ENCODE measurements at regions not wholly inside any gene's neighbourhood (a gene's known extent, or its start where the extent isn't known, plus 50 kb on each side); places are given as distances from the start of the nearest gene placed in this dataset.

- no peaks in the 10 kb centered on the region for H3K4me1 ChIP-seq (ENCODE audit: control insufficient read depth in 5 of 5, insufficient read depth in 5 of 5, low read length in 5 of 5)
- H3K27me3 ChIP-seq (ENCODE audit: control insufficient read depth in 5 of 5, insufficient read depth in 4 of 5, low read length in 5 of 5) = no peaks in the 10 kb centered on the region
- H3K36me3 ChIP-seq (ENCODE audit: control insufficient read depth in 5 of 5, insufficient read depth in 5 of 5, low read length in 5 of 5) = no peaks in the 10 kb centered on the region
- no peak overlapping the region for H3K4me3 ChIP-seq (ENCODE audit: low read depth in 1 of 5, low read length in 5 of 5)
- no peaks in the 10 kb centered on the region for H3K9me3 ChIP-seq (ENCODE audit: control insufficient read depth in 5 of 5, low read length in 5 of 5)
- H3K9ac ChIP-seq (ENCODE audit: low read length in 5 of 5) = no peak overlapping the region
- H3K27ac ChIP-seq (ENCODE audit: low read depth, low read length) = no peak overlapping the region
Observed at GRCh38 chr7:85573844-85574243, 387.0 kb upstream of the SEMA3D start.

GRCh38 chr7:85573346-85573745 lies 386.5 kb upstream of the SEMA3D start:
- Histone ChIP-seq H3K9ac (ENCODE audit: low read length in 5 of 5) (no peak overlapping the region), H3K27ac (ENCODE audit: low read depth, low read length) (no peak overlapping the region), H3K27me3 (ENCODE audit: control insufficient read depth in 5 of 5, insufficient read depth in 4 of 5, low read length in 5 of 5) (no peaks in the 10 kb centered on the region), H3K4me1 (ENCODE audit: control insufficient read depth in 5 of 5, insufficient read depth in 5 of 5, low read length in 5 of 5) (no peaks in the 10 kb centered on the region), H3K4me3 (ENCODE audit: low read depth in 1 of 5, low read length in 5 of 5) (no peak overlapping the region), H3K9me3 (ENCODE audit: control insufficient read depth in 5 of 5, low read length in 5 of 5) (no peaks in the 10 kb centered on the region), H3K36me3 (ENCODE audit: control insufficient read depth in 5 of 5, insufficient read depth in 5 of 5, low read length in 5 of 5) (no peaks in the 10 kb centered on the region)

GRCh38 chr7:85570898-85571297 lies 384.0 kb upstream of the SEMA3D start:
- no peaks in the 10 kb centered on the region for H3K4me1 ChIP-seq (ENCODE audit: control insufficient read depth in 5 of 5, insufficient read depth in 5 of 5, low read length in 5 of 5)
- no peak overlapping the region for H3K27ac ChIP-seq (ENCODE audit: low read depth, low read length)
- H3K27me3 ChIP-seq (ENCODE audit: control insufficient read depth in 5 of 5, insufficient read depth in 4 of 5, low read length in 5 of 5) = no peaks in the 10 kb centered on the region
- no peak overlapping the region for H3K4me3 ChIP-seq (ENCODE audit: low read depth in 1 of 5, low read length in 5 of 5)
- no peaks in the 10 kb centered on the region for H3K9me3 ChIP-seq (ENCODE audit: control insufficient read depth in 5 of 5, low read length in 5 of 5)
- H3K36me3 ChIP-seq (ENCODE audit: control insufficient read depth in 5 of 5, insufficient read depth in 5 of 5, low read length in 5 of 5) = no peaks in the 10 kb centered on the region
- H3K9ac ChIP-seq (ENCODE audit: low read length in 5 of 5) = no peak overlapping the region

- H3K36me3 ChIP-seq (ENCODE audit: control insufficient read depth in 5 of 5, insufficient read depth in 5 of 5, low read length in 5 of 5) = no peaks in the 10 kb centered on the region
- H3K9ac ChIP-seq (ENCODE audit: low read length in 5 of 5) = no peak overlapping the region
- no peaks in the 10 kb centered on the region for H3K4me1 ChIP-seq (ENCODE audit: control insufficient read depth in 5 of 5, insufficient read depth in 5 of 5, low read length in 5 of 5)
- no peaks in the 10 kb centered on the region for H3K27me3 ChIP-seq (ENCODE audit: control insufficient read depth in 5 of 5, insufficient read depth in 4 of 5, low read length in 5 of 5)
- no peak overlapping the region for H3K27ac ChIP-seq (ENCODE audit: low read depth, low read length)
- H3K4me3 ChIP-seq (ENCODE audit: low read depth in 1 of 5, low read length in 5 of 5) = no peak overlapping the region
- H3K9me3 ChIP-seq (ENCODE audit: control insufficient read depth in 5 of 5, low read length in 5 of 5) = no peaks in the 10 kb centered on the region
Observed at GRCh38 chr7:85567983-85568382, 381.1 kb upstream of the SEMA3D start.

- Histone ChIP-seq H3K9me3 (ENCODE audit: control insufficient read depth in 5 of 5, low read length in 5 of 5) (no peaks in the 10 kb centered on the region), H3K4me3 (ENCODE audit: low read depth in 1 of 5, low read length in 5 of 5) (no peak overlapping the region), H3K27ac (ENCODE audit: low read depth, low read length) (no peak overlapping the region), H3K4me1 (ENCODE audit: control insufficient read depth in 5 of 5, insufficient read depth in 5 of 5, low read length in 5 of 5) (no peaks in the 10 kb centered on the region), H3K27me3 (ENCODE audit: control insufficient read depth in 5 of 5, insufficient read depth in 4 of 5, low read length in 5 of 5) (no peaks in the 10 kb centered on the region), H3K36me3 (ENCODE audit: control insufficient read depth in 5 of 5, insufficient read depth in 5 of 5, low read length in 5 of 5) (no peaks in the 10 kb centered on the region), H3K9ac (ENCODE audit: low read length in 5 of 5) (no peak overlapping the region)
Observed at GRCh38 chr7:85566095-85566794, 379.4 kb upstream of the SEMA3D start.

GRCh38 chr7:85565276-85565675 lies 378.4 kb upstream of the SEMA3D start:
- Histone ChIP-seq H3K27ac (ENCODE audit: low read depth, low read length) (no peak overlapping the region), H3K36me3 (ENCODE audit: control insufficient read depth in 5 of 5, insufficient read depth in 5 of 5, low read length in 5 of 5) (no peaks in the 10 kb centered on the region), H3K27me3 (ENCODE audit: control insufficient read depth in 5 of 5, insufficient read depth in 4 of 5, low read length in 5 of 5) (no peaks in the 10 kb centered on the region), H3K4me1 (ENCODE audit: control insufficient read depth in 5 of 5, insufficient read depth in 5 of 5, low read length in 5 of 5) (no peaks in the 10 kb centered on the region), H3K4me3 (ENCODE audit: low read depth in 1 of 5, low read length in 5 of 5) (no peak overlapping the region), H3K9ac (ENCODE audit: low read length in 5 of 5) (no peak overlapping the region), H3K9me3 (ENCODE audit: control insufficient read depth in 5 of 5, low read length in 5 of 5) (no peaks in the 10 kb centered on the region)

GRCh38 chr7:85564861-85565260 lies 378.0 kb upstream of the SEMA3D start:
- H3K4me3 ChIP-seq (ENCODE audit: low read depth in 1 of 5, low read length in 5 of 5) = no peak overlapping the region
- H3K36me3 ChIP-seq (ENCODE audit: control insufficient read depth in 5 of 5, insufficient read depth in 5 of 5, low read length in 5 of 5) = no peaks in the 10 kb centered on the region
- H3K4me1 ChIP-seq (ENCODE audit: control insufficient read depth in 5 of 5, insufficient read depth in 5 of 5, low read length in 5 of 5) = no peaks in the 10 kb centered on the region
- no peaks in the 10 kb centered on the region for H3K9me3 ChIP-seq (ENCODE audit: control insufficient read depth in 5 of 5, low read length in 5 of 5)
- no peak overlapping the region for H3K27ac ChIP-seq (ENCODE audit: low read depth, low read length)
- H3K9ac ChIP-seq (ENCODE audit: low read length in 5 of 5) = no peak overlapping the region
- no peaks in the 10 kb centered on the region for H3K27me3 ChIP-seq (ENCODE audit: control insufficient read depth in 5 of 5, insufficient read depth in 4 of 5, low read length in 5 of 5)

GRCh38 chr7:85561706-85562105 lies 374.9 kb upstream of the SEMA3D start:
- Histone ChIP-seq H3K4me1 (ENCODE audit: control insufficient read depth in 5 of 5, insufficient read depth in 5 of 5, low read length in 5 of 5) (no peaks in the 10 kb centered on the region), H3K9me3 (ENCODE audit: control insufficient read depth in 5 of 5, low read length in 5 of 5) (no peaks in the 10 kb centered on the region), H3K27ac (ENCODE audit: low read depth, low read length) (no peak overlapping the region), H3K9ac (ENCODE audit: low read length in 5 of 5) (no peak overlapping the region), H3K4me3 (ENCODE audit: low read depth in 1 of 5, low read length in 5 of 5) (no peak overlapping the region), H3K27me3 (ENCODE audit: control insufficient read depth in 5 of 5, insufficient read depth in 4 of 5, low read length in 5 of 5) (no peaks in the 10 kb centered on the region), H3K36me3 (ENCODE audit: control insufficient read depth in 5 of 5, insufficient read depth in 5 of 5, low read length in 5 of 5) (no peaks in the 10 kb centered on the region)

- Histone ChIP-seq H3K9me3 (ENCODE audit: control insufficient read depth in 5 of 5, low read length in 5 of 5) (no peaks in the 10 kb centered on the region), H3K4me1 (ENCODE audit: control insufficient read depth in 5 of 5, insufficient read depth in 5 of 5, low read length in 5 of 5) (no peaks in the 10 kb centered on the region), H3K27ac (ENCODE audit: low read depth, low read length) (no peak overlapping the region), H3K4me3 (ENCODE audit: low read depth in 1 of 5, low read length in 5 of 5) (no peak overlapping the region), H3K36me3 (ENCODE audit: control insufficient read depth in 5 of 5, insufficient read depth in 5 of 5, low read length in 5 of 5) (no peaks in the 10 kb centered on the region), H3K9ac (ENCODE audit: low read length in 5 of 5) (no peak overlapping the region), H3K27me3 (ENCODE audit: control insufficient read depth in 5 of 5, insufficient read depth in 4 of 5, low read length in 5 of 5) (no peaks in the 10 kb centered on the region)
Observed at GRCh38 chr7:85554236-85555178, 367.7 kb upstream of the SEMA3D start.

GRCh38 chr7:85535974-85536729 lies 349.3 kb upstream of the SEMA3D start:
- Histone ChIP-seq H3K4me1 (ENCODE audit: control insufficient read depth in 5 of 5, insufficient read depth in 5 of 5, low read length in 5 of 5) (no peaks in the 10 kb centered on the region), H3K9ac (ENCODE audit: low read length in 5 of 5) (no peak overlapping the region), H3K36me3 (ENCODE audit: control insufficient read depth in 5 of 5, insufficient read depth in 5 of 5, low read length in 5 of 5) (no peaks in the 10 kb centered on the region), H3K27ac (ENCODE audit: low read depth, low read length) (no peak overlapping the region), H3K27me3 (ENCODE audit: control insufficient read depth in 5 of 5, insufficient read depth in 4 of 5, low read length in 5 of 5) (no peaks in the 10 kb centered on the region), H3K4me3 (ENCODE audit: low read depth in 1 of 5, low read length in 5 of 5) (no peak overlapping the region), H3K9me3 (ENCODE audit: control insufficient read depth in 5 of 5, low read length in 5 of 5) (no peaks in the 10 kb centered on the region)
